ENCODE measurements at regions not wholly inside any gene's neighbourhood (a gene's known extent, or its start where the extent isn't known, plus 50 kb on each side); places are given as distances from the start of the nearest gene placed in this dataset.
"Not testable (repeated sequence)": the region's sequence is repeated elsewhere in the genome, so short reads cannot be mapped to it uniquely, and the experiment has no call there.

DNA sequence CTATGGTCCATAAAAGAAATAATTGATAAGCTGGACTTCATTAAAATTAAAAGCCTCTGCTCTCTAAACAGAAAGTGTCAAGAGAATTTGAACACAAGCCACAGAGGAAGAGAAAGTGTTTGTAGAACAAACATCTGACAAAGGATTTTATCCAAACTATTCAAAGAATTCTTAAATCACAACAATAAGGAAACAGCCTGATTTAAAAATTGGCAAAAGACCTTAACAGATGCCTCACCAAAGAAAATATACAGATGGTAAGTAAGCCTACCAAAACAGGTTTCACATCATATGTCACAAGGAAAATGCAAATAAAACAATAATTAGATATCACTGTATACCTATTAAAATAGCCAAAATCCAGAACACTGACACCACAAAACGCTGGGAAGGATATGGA, 612.0 kb downstream of the TTLL7 start:
- TF ChIP-seq, protein P1, sequence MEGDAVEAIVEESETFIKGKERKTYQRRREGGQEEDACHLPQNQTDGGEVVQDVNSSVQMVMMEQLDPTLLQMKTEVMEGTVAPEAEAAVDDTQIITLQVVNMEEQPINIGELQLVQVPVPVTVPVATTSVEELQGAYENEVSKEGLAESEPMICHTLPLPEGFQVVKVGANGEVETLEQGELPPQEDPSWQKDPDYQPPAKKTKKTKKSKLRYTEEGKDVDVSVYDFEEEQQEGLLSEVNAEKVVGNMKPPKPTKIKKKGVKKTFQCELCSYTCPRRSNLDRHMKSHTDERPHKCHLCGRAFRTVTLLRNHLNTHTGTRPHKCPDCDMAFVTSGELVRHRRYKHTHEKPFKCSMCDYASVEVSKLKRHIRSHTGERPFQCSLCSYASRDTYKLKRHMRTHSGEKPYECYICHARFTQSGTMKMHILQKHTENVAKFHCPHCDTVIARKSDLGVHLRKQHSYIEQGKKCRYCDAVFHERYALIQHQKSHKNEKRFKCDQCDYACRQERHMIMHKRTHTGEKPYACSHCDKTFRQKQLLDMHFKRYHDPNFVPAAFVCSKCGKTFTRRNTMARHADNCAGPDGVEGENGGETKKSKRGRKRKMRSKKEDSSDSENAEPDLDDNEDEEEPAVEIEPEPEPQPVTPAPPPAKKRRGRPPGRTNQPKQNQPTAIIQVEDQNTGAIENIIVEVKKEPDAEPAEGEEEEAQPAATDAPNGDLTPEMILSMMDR (IDR thresholded peaks at IDR 0.05; ENCODE audit: low read depth, low read length), result not testable (repeated sequence)
- not testable (repeated sequence) for TF ChIP-seq POLR2A (IDR thresholded peaks at IDR 0.05; ENCODE audit: extremely low read depth, insufficient read length)

Measured in NB4 (cell line).